ENCODE measurements at regions not wholly inside any gene's neighbourhood (a gene's known extent, or its start where the extent isn't known, plus 50 kb on each side); places are given as distances from the start of the nearest gene placed in this dataset.
"Not testable (repeated sequence)": the region's sequence is repeated elsewhere in the genome, so short reads cannot be mapped to it uniquely, and the experiment has no call there.

GRCh38 chr12:53872367-53872766 lies 66.3 kb upstream of the HOXC13 start:
- no peak for DNase-seq (ENCODE audit: low spot score)

- not testable (repeated sequence) for DNase-seq (ENCODE audit: low spot score)
Observed at GRCh38 chr12:53877961-53878360, 60.7 kb upstream of the HOXC13 start.

GRCh38 chr12:53887006-53887405 lies 51.6 kb upstream of the HOXC13 start:
- no peak for DNase-seq (ENCODE audit: low spot score)

GRCh38 chr12:53887881-53888280 lies 50.8 kb upstream of the HOXC13 start:
- no peak for DNase-seq (ENCODE audit: low spot score)
